Ecto neural progenitor cell (in vitro differentiated cells): ENCODE measurements at regions not wholly inside any gene's neighbourhood (a gene's known extent, or its start where the extent isn't known, plus 50 kb on each side); places are given as distances from the start of the nearest gene placed in this dataset.

Source experiments
- DNase-seq: peaks from one replicate; pipeline ENCODE4 v3.0.0-alpha.2; 2018; ENCODE audit warnings: low spot score

DNA sequence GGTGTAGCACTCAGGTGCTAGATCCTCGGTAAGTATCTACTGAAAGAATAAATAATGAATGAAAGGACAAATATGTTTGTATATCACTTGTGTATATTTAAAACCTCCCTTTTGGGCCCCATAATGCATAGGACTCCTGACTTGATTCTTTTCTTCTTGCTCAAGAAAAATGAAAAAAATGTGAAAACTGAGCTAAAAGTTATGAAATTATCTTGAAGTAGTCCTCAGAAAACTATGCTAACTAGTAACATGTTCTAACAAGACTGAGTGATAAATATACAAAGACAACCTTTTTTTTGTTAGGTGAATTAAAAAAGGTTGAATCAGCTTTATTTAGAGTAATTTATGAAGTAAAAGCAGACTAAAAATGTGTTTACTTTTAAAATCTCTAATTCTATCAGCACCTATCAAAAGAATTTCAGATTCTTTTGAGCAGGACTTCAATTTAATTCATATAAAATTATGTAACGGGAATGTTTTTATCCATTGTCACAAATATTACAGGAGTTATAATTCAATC is 247.8 kb upstream of the JAG1 start:
- DNase-seq: no peak

DNA sequence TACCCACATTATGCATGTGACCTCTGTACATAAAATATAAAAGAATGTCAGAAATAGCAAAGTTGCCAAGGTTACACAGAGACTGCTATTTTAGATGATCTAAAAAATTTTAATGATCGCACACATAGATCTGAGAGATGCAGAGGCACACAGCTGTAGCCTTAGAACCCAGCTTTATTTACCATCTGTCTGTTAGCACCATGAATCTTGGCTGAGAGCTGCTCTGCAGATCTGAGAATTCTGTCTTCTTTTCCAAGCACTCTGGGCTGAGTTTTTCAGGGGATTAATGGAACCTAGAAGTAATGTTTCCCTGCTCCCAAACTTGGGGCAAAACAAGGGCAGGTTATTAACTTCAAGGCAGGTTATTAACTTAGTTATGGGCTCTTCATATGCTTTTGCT is 248.7 kb upstream of the JAG1 start:
- no peak for DNase-seq

- no peak for DNase-seq
Measured at GRCh38 chr20:10922941-10923340, 249.1 kb upstream of the JAG1 start.

GRCh38 chr20:10924644-10925201 is 250.9 kb upstream of the JAG1 start:
- DNase-seq: no peak

GRCh38 chr20:10925767-10926166 is 252.0 kb upstream of the JAG1 start:
- no peak for DNase-seq

- no peak for DNase-seq
Measured at GRCh38 chr20:10927011-10927583, 253.3 kb upstream of the JAG1 start.

GRCh38 chr20:10927936-10928840 is 254.4 kb upstream of the JAG1 start:
- no peak for DNase-seq

DNA sequence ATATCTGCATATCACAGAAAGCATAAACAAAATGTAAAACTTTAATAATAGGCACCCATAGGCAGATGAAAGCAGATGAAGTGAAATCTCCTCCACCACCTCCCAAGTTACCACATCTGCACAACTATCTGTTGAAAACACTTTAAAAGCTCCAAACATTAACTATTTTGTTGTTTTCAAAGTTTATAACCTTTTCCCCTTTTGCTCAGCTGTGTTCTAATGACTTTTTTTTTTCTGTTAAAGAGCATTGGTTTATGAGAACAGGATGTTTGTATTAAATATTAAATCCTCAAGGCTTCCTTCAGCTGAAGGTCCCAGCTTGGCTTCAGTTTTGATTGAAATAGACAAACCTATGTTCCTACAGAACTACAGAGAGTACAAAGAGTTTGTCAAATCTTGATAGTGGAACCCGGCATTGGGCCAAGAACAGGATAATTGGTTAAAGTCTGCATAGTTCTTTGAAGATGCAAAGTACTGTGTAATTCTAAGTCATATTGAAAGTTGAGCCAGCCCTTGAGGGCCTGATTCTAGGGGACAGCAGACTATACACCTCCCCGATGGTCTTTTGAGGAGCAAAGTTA is 255.1 kb upstream of the JAG1 start:
- no peak for DNase-seq

DNA sequence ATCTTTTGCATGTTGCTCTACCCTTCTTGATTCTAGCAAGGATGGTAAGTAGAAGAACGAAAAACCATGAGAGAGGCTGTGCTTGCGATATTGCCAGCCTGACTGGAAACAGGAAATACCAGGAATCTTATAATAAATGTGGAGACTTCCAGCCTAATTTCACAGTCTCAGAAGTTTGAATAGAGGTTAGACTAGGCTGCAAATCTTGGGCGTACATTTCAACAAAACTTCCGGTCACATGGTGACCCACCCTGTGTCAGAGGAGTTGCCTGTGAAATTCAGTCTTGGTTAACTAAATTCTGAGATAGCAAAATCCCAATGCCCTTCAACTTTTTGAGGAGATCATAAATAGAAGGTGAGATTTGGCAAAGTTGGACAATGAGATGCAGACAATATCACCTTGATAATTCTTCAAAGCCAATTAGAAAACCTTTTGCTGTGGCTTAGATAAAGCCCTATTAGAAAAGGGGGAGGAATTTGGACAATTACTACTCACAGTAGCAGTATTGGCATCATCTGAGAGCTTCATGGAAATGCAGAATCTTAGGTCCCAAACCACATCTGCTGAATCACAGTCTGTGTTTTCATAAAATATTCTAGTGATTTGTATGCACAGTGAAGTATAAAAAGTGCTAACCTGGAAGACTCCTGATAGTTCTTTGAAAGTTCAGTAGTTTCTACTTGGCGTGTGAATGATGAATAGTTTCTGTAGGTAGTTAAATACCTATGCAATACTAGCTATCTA is 262.0 kb upstream of the JAG1 start:
- DNase-seq: no peak

GRCh38 chr20:10936786-10937185 is 263.0 kb upstream of the JAG1 start:
- no peak for DNase-seq

GRCh38 chr20:10939331-10939941 is 265.6 kb upstream of the JAG1 start:
- no peak for DNase-seq

DNA sequence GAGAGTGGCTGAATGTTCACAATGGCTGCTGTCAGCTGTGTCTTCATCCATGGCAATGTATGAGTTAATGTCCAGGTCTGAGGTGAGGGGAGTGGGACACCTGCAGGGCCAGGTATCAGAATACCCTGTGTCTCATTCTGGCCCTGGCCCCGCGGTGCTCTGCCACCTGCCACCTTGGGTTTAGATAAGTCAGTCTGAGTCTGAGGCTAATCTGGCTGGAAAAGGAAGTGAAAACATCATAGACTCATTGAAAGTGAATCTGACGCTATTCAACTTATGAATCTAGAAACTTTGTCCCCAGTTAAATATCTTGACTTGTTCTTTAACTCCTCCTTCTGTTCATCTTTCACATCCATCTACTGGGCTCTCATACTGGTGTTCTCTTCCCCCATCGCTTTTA is 267.1 kb upstream of the JAG1 start:
- DNase-seq: no peak

- no peak for DNase-seq
Measured at GRCh38 chr20:10943686-10944265, 270.0 kb upstream of the JAG1 start.

- no peak for DNase-seq
Measured at GRCh38 chr20:10946124-10946880, 272.5 kb upstream of the JAG1 start.

- DNase-seq: no peak
Measured at GRCh38 chr20:10947726-10948125, 273.9 kb upstream of the JAG1 start.

DNA sequence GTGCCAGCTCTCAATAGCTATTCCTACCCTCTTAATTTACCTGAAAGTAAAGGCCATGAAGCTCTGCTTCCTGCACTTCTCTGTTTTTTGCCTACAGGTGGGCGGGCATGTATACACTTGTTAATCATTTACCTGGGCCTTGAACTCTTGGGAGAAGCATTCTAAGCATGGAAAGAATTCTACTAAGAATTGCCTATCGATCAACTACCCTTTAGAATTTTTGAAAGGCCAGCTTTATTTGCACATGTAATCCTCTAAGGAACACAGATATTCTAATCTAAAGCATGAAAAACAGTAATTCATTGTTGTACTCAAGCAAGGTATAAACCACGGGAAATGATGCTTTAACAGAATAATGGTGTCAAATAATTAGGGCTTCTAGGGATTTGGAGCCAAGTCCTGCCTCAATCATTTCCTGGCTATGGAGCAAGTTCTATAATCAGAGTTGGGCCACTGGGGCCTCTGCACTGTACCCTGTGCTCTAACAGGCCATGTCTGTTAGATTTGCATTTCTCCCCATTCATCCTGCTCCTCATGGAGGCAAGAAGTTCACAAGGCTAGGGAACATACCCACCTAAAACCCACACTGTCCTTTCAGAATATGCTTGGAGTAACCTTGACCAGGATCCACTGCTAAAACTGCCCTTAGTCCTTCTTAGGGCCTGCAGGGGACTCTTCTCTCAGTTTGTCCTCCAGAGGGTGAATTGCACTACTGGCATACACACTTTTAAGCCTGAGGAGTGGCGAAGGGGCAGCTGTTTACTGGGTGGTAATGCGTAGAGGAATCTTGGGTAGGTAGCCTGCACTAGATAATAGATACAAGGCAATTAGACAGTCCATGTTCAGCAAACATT is 276.4 kb upstream of the JAG1 start:
- no peak for DNase-seq

DNA sequence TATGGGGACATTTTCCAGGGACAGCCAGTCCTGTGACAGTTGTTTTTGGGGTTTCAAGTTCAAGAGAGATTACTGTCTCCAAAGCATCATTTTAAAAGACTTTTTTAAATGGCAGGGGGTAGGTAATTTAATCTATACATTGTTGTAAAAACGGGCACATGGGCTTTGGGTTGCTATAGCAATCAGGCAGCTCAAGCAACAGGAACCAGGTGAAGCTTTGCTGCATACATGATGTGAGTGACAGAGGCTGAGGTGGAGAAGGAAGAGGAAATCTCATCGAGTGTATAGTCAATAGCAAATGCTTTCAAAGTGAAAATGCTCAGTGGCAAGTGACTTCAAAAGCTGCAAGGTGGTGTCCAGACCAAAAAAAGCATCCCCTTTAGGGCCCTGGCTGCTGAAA is 277.4 kb upstream of the JAG1 start:
- no peak for DNase-seq

DNA sequence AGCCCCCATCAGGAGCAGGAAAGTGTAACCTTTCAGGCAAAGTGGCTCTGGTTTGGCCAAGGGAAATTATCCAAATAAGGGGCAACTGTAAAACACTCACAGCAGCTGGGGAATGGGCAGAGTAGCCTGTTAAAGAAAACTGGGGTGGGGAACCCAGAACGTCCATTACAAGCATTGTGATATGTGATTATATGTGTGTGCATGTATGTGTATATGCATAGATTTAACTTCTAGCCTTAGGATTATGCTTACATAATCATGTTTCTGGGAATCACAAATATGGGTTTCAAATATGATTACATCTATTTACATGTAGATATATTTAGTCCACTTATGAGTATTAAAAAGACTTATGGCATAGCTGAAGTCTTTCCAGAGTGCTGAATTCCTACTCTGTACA is 278.1 kb upstream of the JAG1 start:
- DNase-seq: no peak

DNA sequence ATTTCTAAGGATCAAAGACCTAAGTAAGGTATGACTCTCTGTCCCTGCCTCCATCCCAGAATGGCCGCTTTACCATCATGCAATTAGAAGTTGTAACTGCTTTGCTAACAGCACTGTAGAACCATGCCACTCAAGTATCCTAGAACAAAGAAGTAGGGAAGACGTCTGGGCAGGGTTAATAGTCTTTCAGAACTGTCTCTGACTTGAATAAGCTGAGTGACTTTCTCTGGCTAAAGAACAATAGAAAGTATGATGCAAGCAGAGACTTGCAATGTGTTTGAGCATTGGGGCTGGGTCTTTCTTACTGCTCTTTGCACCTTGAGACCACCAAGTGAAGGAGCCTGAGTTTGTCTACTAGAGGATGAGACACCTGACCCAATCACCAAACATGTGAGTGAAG is 279.6 kb upstream of the JAG1 start:
- no peak for DNase-seq
